ENCODE measurements at regions not wholly inside any gene's neighbourhood (a gene's known extent, or its start where the extent isn't known, plus 50 kb on each side); places are given as distances from the start of the nearest gene placed in this dataset.

- TF ChIP-seq CTCF (IDR thresholded peaks at IDR 0.05) (no peak), POLR2A (IDR thresholded peaks at IDR 0.05) (no peak)
Observed at GRCh38 chr5:162752612-162753011, 684.8 kb upstream of the CCNG1 start.
